DOHH2 (cell line): ENCODE measurements at regions not wholly inside any gene's neighbourhood (a gene's known extent, or its start where the extent isn't known, plus 50 kb on each side); places are given as distances from the start of the nearest gene placed in this dataset.

Source experiments
- H3F3A ChIP-seq: fragments of 200-600 bp; sonication (generic), shearing (Covaris generic); 2 replicates; pipeline ENCODE4 v1.6.0; 2016; ENCODE audit warnings: antibody characterized with exemption, mild to moderate bottlenecking; ENCODE audit not compliant: control insufficient read depth, insufficient read depth
- H3K27ac ChIP-seq: fragments of 200-600 bp; sonication (generic); 2 replicates; pipeline ENCODE4 v1.5.1; 2014; ENCODE audit warnings: low read depth, mild to moderate bottlenecking, low read length, moderate library complexity
- H3K27me3 ChIP-seq: fragments of 200-600 bp; sonication (generic); 2 replicates; pipeline ENCODE4 v1.6.1; 2014; ENCODE audit warnings: mild to moderate bottlenecking, low read length, mixed read lengths; ENCODE audit not compliant: control insufficient read depth
- H3K36me3 ChIP-seq: fragments of 200-600 bp; sonication (generic); 2 replicates; pipeline ENCODE4 v1.6.1; 2014; ENCODE audit warnings: mild to moderate bottlenecking, low read length, moderate library complexity, mixed read lengths; ENCODE audit not compliant: control insufficient read depth
- H3K4me1 ChIP-seq: fragments of 200-600 bp; sonication (generic); 2 replicates; pipeline ENCODE4 v1.6.1; 2014; ENCODE audit warnings: mild to moderate bottlenecking, low read length, mixed read lengths; ENCODE audit not compliant: control insufficient read depth
- H3K4me2 ChIP-seq: fragments of 200-600 bp; sonication (generic); 2 replicates; pipeline ENCODE4 v1.6.0; 2014; ENCODE audit warnings: mild to moderate bottlenecking, low read length, moderate library complexity
- H3K4me3 ChIP-seq: fragments of 200-600 bp; sonication (generic); 2 replicates; pipeline ENCODE4 v1.5.1; 2014; ENCODE audit warnings: mild to moderate bottlenecking, low read length, mixed read lengths
- H3K79me2 ChIP-seq: fragments of 200-600 bp; sonication (generic); 2 replicates; pipeline ENCODE4 v1.6.1; 2014; ENCODE audit warnings: mild to moderate bottlenecking, low read length, mixed read lengths; ENCODE audit not compliant: control insufficient read depth
- H3K9me2 ChIP-seq: fragments of 200-600 bp; sonication (generic); replicated peaks from 2 replicates; pipeline ENCODE4 v1.6.1; 2014; ENCODE audit warnings: mild to moderate bottlenecking, low read length, mixed read lengths; ENCODE audit not compliant: control insufficient read depth
- H3K9me3 ChIP-seq: fragments of 200-600 bp; sonication (generic); 2 replicates; pipeline ENCODE4 v1.6.1; 2014; ENCODE audit warnings: antibody characterized with exemption, low read length, mixed read lengths; ENCODE audit not compliant: control insufficient read depth, insufficient read depth
- H4K20me1 ChIP-seq: fragments of 200-600 bp; sonication (generic); 2 replicates; pipeline ENCODE4 v1.6.0; 2014; ENCODE audit warnings: low read depth, mild to moderate bottlenecking, antibody characterized with exemption, low read length, moderate library complexity; ENCODE audit not compliant: control insufficient read depth, insufficient read depth
- EZH2phosphoT487 ChIP-seq: fragments of 200-600 bp; sonication (generic); IDR thresholded peaks from 2 replicates; pipeline ENCODE4 v1.6.1; 2017; ENCODE audit warnings: borderline replicate concordance, mild to moderate bottlenecking, antibody characterized with exemption, low read length, moderate library complexity, mixed read lengths
- TF ChIP-seq, protein P1 (sequence below): fragments of 200-600 bp; sonication (generic); IDR thresholded peaks from one replicate; pipeline ENCODE4 v1.5.1; 2014; ENCODE audit warnings: antibody characterized with exemption, mild to moderate bottlenecking, low read depth, low read length; ENCODE audit not compliant: poor library complexity, severe bottlenecking

DNA sequence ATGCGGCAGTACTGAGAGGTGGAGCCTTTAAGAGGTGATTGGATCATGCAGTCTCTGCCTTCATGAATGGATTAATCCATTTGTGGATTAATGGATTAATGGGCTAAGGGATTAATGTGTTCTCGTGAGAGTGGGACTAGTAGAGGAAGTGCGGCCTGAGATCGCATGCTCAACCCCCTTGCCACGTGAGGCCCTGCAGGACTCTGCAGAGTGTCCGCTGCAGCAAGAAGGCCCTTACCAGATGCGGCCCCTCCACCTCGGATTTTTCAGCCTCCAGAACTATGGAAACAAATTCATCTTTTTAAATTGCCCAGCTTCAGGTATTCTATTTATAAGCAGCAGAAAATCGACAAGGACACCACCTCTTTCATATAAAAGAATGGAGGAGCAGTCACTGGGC is 148.8 kb downstream of the TPRA1 start:
- Histone ChIP-seq H4K20me1 (no peaks in the 10 kb centered on the region), H3K27ac (no peak overlapping the region)
- TF ChIP-seq, protein P1, sequence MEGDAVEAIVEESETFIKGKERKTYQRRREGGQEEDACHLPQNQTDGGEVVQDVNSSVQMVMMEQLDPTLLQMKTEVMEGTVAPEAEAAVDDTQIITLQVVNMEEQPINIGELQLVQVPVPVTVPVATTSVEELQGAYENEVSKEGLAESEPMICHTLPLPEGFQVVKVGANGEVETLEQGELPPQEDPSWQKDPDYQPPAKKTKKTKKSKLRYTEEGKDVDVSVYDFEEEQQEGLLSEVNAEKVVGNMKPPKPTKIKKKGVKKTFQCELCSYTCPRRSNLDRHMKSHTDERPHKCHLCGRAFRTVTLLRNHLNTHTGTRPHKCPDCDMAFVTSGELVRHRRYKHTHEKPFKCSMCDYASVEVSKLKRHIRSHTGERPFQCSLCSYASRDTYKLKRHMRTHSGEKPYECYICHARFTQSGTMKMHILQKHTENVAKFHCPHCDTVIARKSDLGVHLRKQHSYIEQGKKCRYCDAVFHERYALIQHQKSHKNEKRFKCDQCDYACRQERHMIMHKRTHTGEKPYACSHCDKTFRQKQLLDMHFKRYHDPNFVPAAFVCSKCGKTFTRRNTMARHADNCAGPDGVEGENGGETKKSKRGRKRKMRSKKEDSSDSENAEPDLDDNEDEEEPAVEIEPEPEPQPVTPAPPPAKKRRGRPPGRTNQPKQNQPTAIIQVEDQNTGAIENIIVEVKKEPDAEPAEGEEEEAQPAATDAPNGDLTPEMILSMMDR = no peak
- no peak for TF ChIP-seq EZH2phosphoT487

DNA sequence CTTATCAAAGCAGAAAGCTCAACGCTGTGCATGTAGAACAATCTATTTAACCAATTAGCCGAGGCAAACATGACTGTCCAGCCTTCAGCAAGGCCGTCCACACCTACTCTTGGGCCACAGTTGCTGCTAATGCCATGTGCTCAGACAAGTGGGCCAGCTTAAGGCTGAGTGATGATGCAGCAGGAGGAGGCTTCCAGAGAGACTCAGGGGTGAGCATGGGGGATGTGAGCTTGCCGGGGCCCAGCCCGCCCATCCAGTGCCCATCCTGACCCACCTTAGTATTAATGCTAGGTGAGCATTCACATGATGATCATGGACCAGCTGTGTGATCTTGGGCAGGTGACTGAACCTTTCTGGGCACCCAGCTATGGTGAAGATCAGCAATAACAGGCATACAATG is 150.1 kb downstream of the TPRA1 start:
- no peaks in the 10 kb centered on the region for H3K9me3 ChIP-seq
- no peaks in the 10 kb centered on the region for H3K9me2 ChIP-seq
- H3F3A ChIP-seq = no peaks in the 10 kb centered on the region
- TF ChIP-seq EZH2phosphoT487 = no peak
- TF ChIP-seq, protein P1 = no peak
- no peaks in the 10 kb centered on the region for H4K20me1 ChIP-seq
- H3K27ac ChIP-seq = no peak overlapping the region
- no peak overlapping the region for H3K4me3 ChIP-seq
- H3K36me3 ChIP-seq = no peaks in the 10 kb centered on the region
- no peak overlapping the region for H3K4me2 ChIP-seq
- no peaks in the 10 kb centered on the region for H3K4me1 ChIP-seq
- H3K27me3 ChIP-seq = no peaks in the 10 kb centered on the region
- no peaks in the 10 kb centered on the region for H3K79me2 ChIP-seq

More for the DNA sequence above, 148.8 kb downstream of the TPRA1 start:
- H3K79me2 ChIP-seq = no peaks in the 10 kb centered on the region
- no peak overlapping the region for H3K4me3 ChIP-seq
- H3K9me3 ChIP-seq = no peaks in the 10 kb centered on the region
- no peaks in the 10 kb centered on the region for H3K27me3 ChIP-seq
- H3K4me1 ChIP-seq = no peaks in the 10 kb centered on the region
- no peak overlapping the region for H3K4me2 ChIP-seq
- no peaks in the 10 kb centered on the region for H3K9me2 ChIP-seq
- no peaks in the 10 kb centered on the region for H3F3A ChIP-seq
- H3K36me3 ChIP-seq = no peaks in the 10 kb centered on the region

DNA sequence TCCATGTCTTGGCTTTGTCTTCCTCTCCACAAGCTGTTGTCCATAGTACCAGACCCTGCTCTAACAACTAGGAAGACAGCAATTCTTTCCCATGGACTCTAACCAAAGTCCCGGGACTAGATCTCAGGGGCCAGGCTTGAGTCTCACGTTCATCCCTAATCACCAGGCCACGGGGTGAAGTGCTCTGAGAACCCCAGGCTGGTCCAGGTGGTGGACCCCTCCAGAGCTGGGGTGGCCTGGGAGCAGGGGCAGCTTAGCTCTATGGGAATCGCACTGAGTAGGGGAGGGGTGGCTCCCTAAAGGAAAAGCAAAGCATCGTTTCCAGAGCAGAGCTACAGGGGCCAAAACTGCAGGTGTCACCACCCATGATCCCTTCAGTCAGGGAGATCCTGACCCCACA is 150.9 kb downstream of the TPRA1 start:
- H3K4me3 ChIP-seq = no peak overlapping the region
- no peaks in the 10 kb centered on the region for H3K9me3 ChIP-seq
- no peaks in the 10 kb centered on the region for H3K79me2 ChIP-seq
- no peak for TF ChIP-seq EZH2phosphoT487
- TF ChIP-seq, protein P1 = no peak
- H3K4me2 ChIP-seq = no peak overlapping the region
- H4K20me1 ChIP-seq = no peaks in the 10 kb centered on the region
- no peaks in the 10 kb centered on the region for H3K36me3 ChIP-seq
- H3K9me2 ChIP-seq = no peaks in the 10 kb centered on the region
- H3K27ac ChIP-seq = no peak overlapping the region
- H3K27me3 ChIP-seq = no peaks in the 10 kb centered on the region
- no peaks in the 10 kb centered on the region for H3K4me1 ChIP-seq
- H3F3A ChIP-seq = no peaks in the 10 kb centered on the region

DNA sequence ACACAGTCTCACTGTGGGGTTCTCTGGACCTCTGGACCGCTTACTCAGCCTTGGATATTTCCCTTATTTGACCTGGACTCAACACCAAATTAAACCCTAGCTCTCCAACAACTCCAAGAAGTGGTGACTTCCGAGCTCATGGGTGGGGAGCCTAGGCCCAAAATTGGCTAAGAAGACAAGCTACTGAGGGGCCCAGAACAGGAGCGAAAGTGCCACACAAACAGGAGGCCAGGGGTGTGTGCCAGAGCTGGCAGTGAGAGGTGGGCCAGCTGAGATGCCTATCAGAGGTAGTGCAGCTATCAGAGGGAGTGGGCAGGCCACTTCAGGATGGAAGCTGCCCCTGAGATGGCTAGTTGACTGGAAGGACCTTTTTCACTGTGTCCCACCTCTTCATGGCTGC is 151.1 kb upstream of the PRR20G start:
- Histone ChIP-seq H3K27me3 (no peaks in the 10 kb centered on the region), H3K4me1 (no peaks in the 10 kb centered on the region), H3K4me2 (no peak overlapping the region), H3K9me3 (no peaks in the 10 kb centered on the region), H3K9me2 (no peaks in the 10 kb centered on the region), H3K36me3 (no peaks in the 10 kb centered on the region), H3K27ac (no peak overlapping the region), H4K20me1 (no peaks in the 10 kb centered on the region), H3K79me2 (no peaks in the 10 kb centered on the region), H3K4me3 (no peak overlapping the region), H3F3A (no peaks in the 10 kb centered on the region)
- TF ChIP-seq, protein P1 = no peak
- TF ChIP-seq EZH2phosphoT487 = no peak
